Omental fat pad (tissue), 3 donors: ENCODE measurements at regions not wholly inside any gene's neighbourhood (a gene's known extent, or its start where the extent isn't known, plus 50 kb on each side); places are given as distances from the start of the nearest gene placed in this dataset.

Experiments
- ATAC-seq: fragments of 150-250 bp; one replicate; pipeline ENCODE4 v1.9.1; 2016; ENCODE audit warnings: mild to moderate bottlenecking, moderate library complexity; ENCODE audit not compliant: low FRiP score
- DNase-seq: peaks from one replicate; pipeline ENCODE4 v3.0.0-alpha.2; 2019; ENCODE audit warnings: low spot score
- TF ChIP-seq, protein P1 (sequence below), 3 donors: fragments of 450-650 bp; IDR thresholded peaks; one replicate each; pipeline ENCODE4 v1.5.1; 2016 to 2017; ENCODE audit warnings: antibody characterized with exemption in 3 of 3, mild to moderate bottlenecking in 3 of 3, moderate library complexity in 2 of 3

DNA sequence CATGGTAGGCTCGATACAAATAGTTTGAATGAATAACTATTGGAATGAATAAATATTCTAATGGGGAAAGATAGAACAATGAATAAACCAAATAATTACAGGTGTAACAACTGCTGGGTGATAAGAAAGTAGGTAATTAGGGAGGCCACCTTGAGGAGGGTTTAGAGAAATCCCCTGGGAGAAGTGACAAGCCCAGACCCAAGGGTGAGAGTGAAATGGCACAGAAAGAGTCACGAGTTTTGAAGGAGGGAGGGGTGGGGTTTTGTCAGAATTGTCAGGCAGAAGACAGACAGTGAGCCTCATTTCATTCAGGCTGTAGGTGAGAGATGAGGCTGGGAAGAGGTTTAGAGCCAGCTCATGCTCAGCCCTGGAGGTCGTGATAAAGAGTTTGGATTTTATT lies 71.6 kb upstream of the L3MBTL4 start:
- TF ChIP-seq, protein P1, sequence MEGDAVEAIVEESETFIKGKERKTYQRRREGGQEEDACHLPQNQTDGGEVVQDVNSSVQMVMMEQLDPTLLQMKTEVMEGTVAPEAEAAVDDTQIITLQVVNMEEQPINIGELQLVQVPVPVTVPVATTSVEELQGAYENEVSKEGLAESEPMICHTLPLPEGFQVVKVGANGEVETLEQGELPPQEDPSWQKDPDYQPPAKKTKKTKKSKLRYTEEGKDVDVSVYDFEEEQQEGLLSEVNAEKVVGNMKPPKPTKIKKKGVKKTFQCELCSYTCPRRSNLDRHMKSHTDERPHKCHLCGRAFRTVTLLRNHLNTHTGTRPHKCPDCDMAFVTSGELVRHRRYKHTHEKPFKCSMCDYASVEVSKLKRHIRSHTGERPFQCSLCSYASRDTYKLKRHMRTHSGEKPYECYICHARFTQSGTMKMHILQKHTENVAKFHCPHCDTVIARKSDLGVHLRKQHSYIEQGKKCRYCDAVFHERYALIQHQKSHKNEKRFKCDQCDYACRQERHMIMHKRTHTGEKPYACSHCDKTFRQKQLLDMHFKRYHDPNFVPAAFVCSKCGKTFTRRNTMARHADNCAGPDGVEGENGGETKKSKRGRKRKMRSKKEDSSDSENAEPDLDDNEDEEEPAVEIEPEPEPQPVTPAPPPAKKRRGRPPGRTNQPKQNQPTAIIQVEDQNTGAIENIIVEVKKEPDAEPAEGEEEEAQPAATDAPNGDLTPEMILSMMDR (IDR thresholded peaks at IDR 0.05) = no peak
- DNase-seq = no peak
- no peak for ATAC-seq

DNA sequence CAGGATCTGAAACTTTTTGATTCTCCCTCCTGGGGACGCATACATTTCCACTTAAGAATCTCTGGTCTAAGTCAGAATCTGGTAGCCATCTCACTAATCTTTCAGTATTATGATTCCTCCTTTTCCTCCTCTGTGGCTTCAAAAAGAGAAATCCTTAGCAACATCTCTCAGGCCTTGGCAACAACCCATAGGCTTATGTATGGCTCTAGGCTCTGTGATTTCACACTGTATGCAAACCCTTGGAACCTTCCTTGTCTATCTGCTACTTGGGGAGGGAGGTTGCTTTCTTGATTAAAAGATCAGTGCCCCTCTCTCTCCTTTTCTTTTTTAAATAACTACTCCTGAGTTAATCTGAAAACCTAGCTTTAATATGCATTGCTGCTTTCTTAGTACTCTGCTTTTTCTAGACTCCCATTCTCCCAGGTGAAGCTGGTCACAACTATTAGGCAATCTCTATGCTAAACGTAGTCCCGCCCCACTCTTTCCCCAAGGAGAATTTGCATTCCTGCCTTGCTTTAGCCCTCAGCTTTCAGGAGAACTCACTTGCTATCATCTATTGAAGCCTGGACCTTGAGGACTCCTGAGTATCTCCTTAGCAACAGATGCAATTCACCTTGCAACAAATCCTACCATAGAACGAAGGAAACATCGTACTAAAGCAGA lies 72.2 kb upstream of the L3MBTL4 start:
- DNase-seq (no peak), ATAC-seq (no peak)
- TF ChIP-seq, protein P1 (IDR thresholded peaks at IDR 0.05) = no peak

DNA sequence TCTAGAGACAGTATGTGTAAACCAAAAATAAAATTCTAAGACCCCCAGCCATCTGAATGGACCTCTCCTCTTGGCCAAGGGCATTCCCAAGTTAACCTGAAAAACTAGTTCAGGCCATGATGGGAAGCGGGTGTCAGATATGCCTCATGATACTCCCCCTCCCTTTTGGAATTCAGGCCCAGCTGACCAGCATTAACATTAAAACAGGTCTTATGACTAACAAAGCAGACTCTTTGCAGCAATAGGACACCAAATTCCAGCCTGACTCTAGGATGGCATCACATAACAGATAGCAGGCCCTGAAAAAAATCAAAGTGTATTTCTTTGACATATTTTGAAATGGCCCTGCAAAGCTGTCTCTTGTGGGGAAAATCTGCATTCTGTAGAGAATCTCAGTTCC lies 73.3 kb upstream of the L3MBTL4 start:
- ATAC-seq (no peak), DNase-seq (no peak)
- TF ChIP-seq, protein P1 (IDR thresholded peaks at IDR 0.05) = no peak

DNA sequence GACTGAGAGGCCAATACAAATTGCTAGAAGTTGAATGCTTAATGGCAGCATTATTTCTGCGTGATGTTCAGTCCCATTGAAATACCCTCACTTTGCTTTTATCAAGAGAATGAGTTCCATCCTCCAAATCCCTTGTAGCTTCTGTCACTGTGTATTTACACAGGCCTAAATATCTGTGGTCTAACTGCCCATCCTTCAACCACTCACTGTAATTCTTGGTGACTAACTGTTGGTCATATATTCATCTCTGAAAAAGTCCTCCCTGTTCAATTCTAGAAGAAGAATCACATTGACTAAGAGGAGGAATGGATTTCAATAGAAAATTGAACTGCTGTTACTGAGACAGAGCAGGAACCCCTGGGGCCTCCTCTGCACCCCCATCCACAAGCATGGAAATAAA lies 74.2 kb upstream of the L3MBTL4 start:
- ATAC-seq (no peak), DNase-seq (no peak)
- TF ChIP-seq, protein P1 (IDR thresholded peaks at IDR 0.05) = no peak

DNA sequence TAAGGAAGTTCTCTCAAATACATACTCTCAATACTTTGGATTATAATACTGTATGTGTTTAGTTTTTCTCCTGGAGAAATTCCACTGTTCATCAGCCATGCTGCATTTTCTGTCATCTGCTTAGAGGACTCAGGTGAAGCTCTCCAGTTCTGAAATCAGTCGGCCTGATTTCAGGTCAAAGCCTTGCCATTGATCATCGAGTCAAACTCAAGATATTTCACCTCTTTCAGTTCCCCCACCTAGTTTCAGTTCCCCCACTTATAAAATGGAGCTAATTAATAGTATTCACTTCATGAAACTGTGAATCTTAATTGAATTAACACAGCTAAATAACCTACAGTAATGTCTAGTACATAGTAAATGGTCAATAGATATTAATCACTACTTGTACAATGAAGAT lies 75.3 kb upstream of the L3MBTL4 start:
- ATAC-seq (no peak), DNase-seq (no peak)
- TF ChIP-seq, protein P1 (IDR thresholded peaks at IDR 0.05) = no peak

DNA sequence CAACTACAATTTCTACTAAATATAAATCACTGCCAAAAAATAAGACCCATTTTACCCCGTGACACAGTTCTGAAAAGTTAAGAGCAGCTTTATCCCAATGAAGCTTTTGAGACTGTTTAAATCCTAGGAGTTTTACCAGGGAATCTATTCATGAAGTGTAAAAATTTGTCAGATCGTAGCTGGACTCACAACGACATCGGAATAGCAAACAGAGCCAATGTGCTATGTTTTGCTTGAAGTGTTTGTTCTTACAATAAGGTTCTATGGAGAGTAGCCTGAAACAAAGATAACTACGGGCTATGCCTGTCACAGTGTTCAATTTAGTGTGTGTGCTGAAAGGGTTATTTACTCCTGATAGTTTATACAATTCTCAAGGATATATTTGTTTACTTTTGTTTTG lies 78.5 kb upstream of the L3MBTL4 start:
- no peak for DNase-seq
- ATAC-seq = no peak
- TF ChIP-seq, protein P1 (IDR thresholded peaks at IDR 0.05) = no peak

DNA sequence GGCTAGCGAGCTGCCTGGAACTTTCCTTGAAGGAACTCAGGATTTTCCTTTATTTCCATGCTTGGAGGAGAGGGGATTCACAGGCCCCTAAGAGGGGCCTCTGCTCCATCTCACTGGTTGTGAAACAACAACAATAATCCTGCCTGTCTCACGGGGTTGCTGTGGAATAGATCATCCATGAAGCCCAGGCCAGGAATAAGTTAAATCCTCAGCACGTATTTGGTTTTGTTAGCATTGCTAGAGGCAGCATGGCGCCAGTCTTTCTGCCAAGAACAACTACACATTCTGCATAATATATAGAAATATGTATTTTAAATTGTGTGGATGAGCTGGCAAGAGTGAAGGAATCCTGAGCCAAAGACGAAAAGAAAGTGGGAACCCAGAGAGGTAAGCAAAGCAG lies 80.8 kb upstream of the L3MBTL4 start:
- no peak for ATAC-seq
- TF ChIP-seq, protein P1 (IDR thresholded peaks at IDR 0.05) = no peak
- no peak for DNase-seq
